Ovary (tissue), 7 donors: ENCODE measurements at regions not wholly inside any gene's neighbourhood (a gene's known extent, or its start where the extent isn't known, plus 50 kb on each side); places are given as distances from the start of the nearest gene placed in this dataset.

Source experiments
- DNase-seq, 5 donors: peaks; one replicate each; pipeline ENCODE4 v3.0.0-alpha.2; 2019 to 2020
- H3K27ac ChIP-seq, 2 donors: fragments of 200-600 bp; one replicate each; pipeline versions ENCODE4 v1.5.1 to v1.8.0; 2019 to 2022
- H3K27me3 ChIP-seq: fragments of 200-600 bp; one replicate; pipeline ENCODE4 v1.8.0; 2022
- H3K36me3 ChIP-seq: fragments of 200-600 bp; sonication (generic); one replicate; pipeline ENCODE4 v1.5.1; 2019
- H3K4me1 ChIP-seq: one replicate; pipeline ENCODE4 v1.8.1; 2013; ENCODE audit warnings: mild to moderate bottlenecking, moderate library complexity; ENCODE audit not compliant: insufficient read depth
- H3K4me3 ChIP-seq: fragments of 200-600 bp; sonication (generic); one replicate; pipeline ENCODE4 v1.5.1; 2017
- H3K9me3 ChIP-seq, 2 donors: fragments of 200-600 bp in 1 of 2; sonication (generic) in 1 of 2; one replicate each; pipeline versions ENCODE4 v1.5.1 to v1.8.1; 2013 to 2019; ENCODE audit warnings: mild to moderate bottlenecking in 1 of 2, moderate library complexity in 1 of 2
- EP300 ChIP-seq: sonication (generic); formaldehyde crosslinking; IDR thresholded peaks from one replicate; pipeline ENCODE4 v1.6.1; 2017; ENCODE audit warnings: antibody characterized with exemption
- POLR2A ChIP-seq: fragments of 450-650 bp; IDR thresholded peaks from one replicate; pipeline ENCODE4 v1.6.1; 2017; ENCODE audit warnings: antibody characterized with exemption, mild to moderate bottlenecking, moderate library complexity
- WGBS, 3 donors: extraction: QIAGEN DNeasy Blood & Tissue Kit in 1 of 3; methylation state at CpG; one replicate each; pipeline versions ENCODE4 v1.1.5 to v1.1.7; 2013 to 2017; 5-methylcytosine and 5-hydroxymethylcytosine counted together
- intact Hi-C, 4 donors: fragments of 100-400 bp; cut with DNase I; formaldehyde crosslinking; loops; one replicate each; pipeline versions ENCODE4 v1.11.0 to v1.15.1; 2022 to 2023
- TF ChIP-seq, protein P1 (sequence below), 3 donors: fragments of 450-650 bp in 2 of 3; fragments of 200-600 bp in 1 of 3; IDR thresholded peaks; one replicate each; pipeline versions ENCODE4 v1.5.1 to v1.8.0; 2016 to 2022; ENCODE audit warnings: antibody characterized with exemption in 3 of 3, mild to moderate bottlenecking in 1 of 3
- donor health status: DM: no; HTN: no; CAD: no; lungs with moderate emphysema.
- donor health status: DM: no; HTN: no; CAD: no.
- donor health status: Bipolar disorder and iron deficiency.
- donor health status: DM: no; HTN: no; CAD: no.
- donor health status: DM: yes; HTN: yes; CAD: no.

DNA sequence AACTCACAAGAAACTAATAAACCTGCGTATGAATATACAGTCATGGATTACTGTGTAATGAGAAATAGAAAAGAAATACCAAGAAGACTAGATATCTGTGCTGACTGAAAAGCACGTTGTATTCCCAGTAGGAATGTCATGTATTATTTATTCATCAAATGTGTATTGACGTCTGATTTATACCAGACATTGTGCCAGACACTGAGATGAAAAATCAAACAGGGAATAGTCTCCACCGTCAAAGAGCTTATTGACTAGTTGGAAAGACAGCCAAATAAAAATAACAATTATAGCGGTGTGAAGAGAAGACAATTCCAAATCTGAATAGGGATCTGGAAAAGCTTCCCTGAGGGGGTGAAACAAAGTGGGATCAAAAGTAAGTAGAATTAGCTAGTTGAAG is 687.6 kb downstream of the C4orf33 start:
- Histone ChIP-seq H3K27me3 (no peaks in the 10 kb centered on the region), H3K9me3 (no peaks in the 10 kb centered on the region), H3K36me3 (no peaks in the 10 kb centered on the region), H3K27ac (no peak overlapping the region), H3K4me1 (no peaks in the 10 kb centered on the region), H3K4me3 (no peak overlapping the region)
- DNase-seq = no peak
- TF ChIP-seq, protein P1, sequence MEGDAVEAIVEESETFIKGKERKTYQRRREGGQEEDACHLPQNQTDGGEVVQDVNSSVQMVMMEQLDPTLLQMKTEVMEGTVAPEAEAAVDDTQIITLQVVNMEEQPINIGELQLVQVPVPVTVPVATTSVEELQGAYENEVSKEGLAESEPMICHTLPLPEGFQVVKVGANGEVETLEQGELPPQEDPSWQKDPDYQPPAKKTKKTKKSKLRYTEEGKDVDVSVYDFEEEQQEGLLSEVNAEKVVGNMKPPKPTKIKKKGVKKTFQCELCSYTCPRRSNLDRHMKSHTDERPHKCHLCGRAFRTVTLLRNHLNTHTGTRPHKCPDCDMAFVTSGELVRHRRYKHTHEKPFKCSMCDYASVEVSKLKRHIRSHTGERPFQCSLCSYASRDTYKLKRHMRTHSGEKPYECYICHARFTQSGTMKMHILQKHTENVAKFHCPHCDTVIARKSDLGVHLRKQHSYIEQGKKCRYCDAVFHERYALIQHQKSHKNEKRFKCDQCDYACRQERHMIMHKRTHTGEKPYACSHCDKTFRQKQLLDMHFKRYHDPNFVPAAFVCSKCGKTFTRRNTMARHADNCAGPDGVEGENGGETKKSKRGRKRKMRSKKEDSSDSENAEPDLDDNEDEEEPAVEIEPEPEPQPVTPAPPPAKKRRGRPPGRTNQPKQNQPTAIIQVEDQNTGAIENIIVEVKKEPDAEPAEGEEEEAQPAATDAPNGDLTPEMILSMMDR (IDR thresholded peaks at IDR 0.05) = no peak
- TF ChIP-seq EP300 (no peak), POLR2A (no peak)
- intact Hi-C loops = no loop called here
- WGBS, 3 donors = 86 to 93% (median 88%) methylated on average over 5 of the region's 5 CpGs

DNA sequence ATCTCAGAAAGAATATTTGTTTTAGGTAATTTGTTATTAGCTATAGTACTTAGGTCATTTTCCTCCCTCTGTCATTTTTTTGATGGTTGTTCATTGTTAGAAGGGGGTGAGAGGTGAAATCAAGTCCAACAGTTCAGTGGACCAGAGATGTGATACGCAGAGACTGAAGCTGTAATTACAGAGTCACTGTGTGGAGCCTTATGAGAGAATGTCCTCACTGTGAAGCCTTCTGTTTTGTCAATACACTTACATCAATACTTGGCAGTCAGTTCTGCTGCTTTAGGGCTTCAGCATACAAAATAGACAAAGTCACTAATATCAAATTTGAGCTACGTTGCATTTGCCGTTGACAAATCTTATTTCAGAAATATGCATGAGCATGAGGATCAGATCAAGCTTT is 692.5 kb downstream of the C4orf33 start:
- Histone ChIP-seq H3K4me3 (no peak overlapping the region), H3K4me1 (no peaks in the 10 kb centered on the region), H3K27me3 (no peaks in the 10 kb centered on the region), H3K27ac (no peak overlapping the region), H3K36me3 (no peaks in the 10 kb centered on the region), H3K9me3 (no peaks in the 10 kb centered on the region)
- TF ChIP-seq POLR2A (no peak), EP300 (no peak)
- TF ChIP-seq, protein P1 (IDR thresholded peaks at IDR 0.05) = no peak
- intact Hi-C loops = no loop called here
- no peak for DNase-seq
- WGBS, 3 donors = 84 to 91% (median 90%) methylated on average over 3 of the region's 3 CpGs

DNA sequence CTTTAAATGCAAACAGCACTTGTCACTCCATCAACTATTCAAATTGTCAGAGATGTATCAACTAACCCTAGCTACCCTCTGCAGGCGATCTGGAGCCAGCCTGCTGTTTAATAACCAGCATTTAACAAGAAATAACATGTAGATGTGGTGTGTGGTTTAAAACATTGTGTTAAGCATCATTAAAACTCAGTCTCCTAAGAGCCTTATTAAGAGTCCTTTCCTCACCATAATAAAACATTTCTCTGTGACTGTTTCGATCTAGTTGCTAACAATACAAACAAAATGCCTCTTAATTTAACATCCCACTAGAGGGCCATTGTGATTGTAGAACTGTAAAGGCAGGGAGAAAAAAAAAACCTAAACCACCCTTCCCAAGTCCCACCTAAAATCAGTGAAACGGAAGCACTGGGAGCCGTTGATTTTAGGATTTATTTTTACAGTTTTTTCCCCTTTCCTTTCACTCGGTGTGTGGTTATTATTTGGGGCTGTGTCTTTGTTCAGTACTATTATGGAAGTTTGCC is 708.6 kb downstream of the C4orf33 start:
- WGBS, 3 donors = 59 to 77% (median 70%) methylated on average over 5 of the region's 5 CpGs
- Histone ChIP-seq H3K4me3 (no peak overlapping the region), H3K9me3 (no peaks in the 10 kb centered on the region), H3K27ac (no peak overlapping the region), H3K4me1 (no peaks in the 10 kb centered on the region), H3K27me3 (no peaks in the 10 kb centered on the region), H3K36me3 (no peaks in the 10 kb centered on the region)
- TF ChIP-seq, protein P1 (IDR thresholded peaks at IDR 0.05) = no peak
- TF ChIP-seq POLR2A (no peak), EP300 (no peak)
- no peak for DNase-seq
- intact Hi-C loops = no loop called here

DNA sequence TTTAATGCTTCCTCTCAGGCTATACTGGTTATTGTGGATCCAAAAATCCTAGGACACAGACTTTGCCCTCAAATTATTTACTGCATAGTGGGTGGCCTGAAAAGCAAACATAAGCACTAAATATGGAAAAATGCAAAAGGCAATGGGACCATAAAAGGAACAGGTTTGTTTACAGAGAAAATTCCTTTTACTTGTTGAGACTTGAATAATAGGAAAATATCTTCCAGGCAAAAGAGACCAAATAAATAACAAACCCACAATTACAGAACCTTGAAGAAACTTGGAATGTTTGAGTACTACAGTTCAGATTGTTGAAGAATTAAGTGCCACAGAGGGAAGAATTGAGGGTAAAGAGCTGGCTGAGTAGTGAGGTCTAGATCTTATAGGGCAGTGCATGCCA is 711.0 kb downstream of the C4orf33 start:
- Histone ChIP-seq H3K27ac (no peak overlapping the region), H3K4me3 (no peak overlapping the region), H3K36me3 (no peaks in the 10 kb centered on the region), H3K4me1 (no peaks in the 10 kb centered on the region), H3K9me3 (no peaks in the 10 kb centered on the region), H3K27me3 (no peaks in the 10 kb centered on the region)
- intact Hi-C loops = no loop called here
- no peak for DNase-seq
- TF ChIP-seq EP300 (no peak), POLR2A (no peak)
- TF ChIP-seq, protein P1 (IDR thresholded peaks at IDR 0.05) = no peak
